Mammary epithelial cell (primary cell): ENCODE measurements at regions not wholly inside any gene's neighbourhood (a gene's known extent, or its start where the extent isn't known, plus 50 kb on each side); places are given as distances from the start of the nearest gene placed in this dataset.

Source experiments
- EZH2 ChIP-seq: IDR thresholded peaks from 2 replicates; pipeline ENCODE4 v1.6.1; 2012; ENCODE audit warnings: low read length, inconsistent platforms, borderline replicate concordance
- TF ChIP-seq, protein P1 (sequence below), 2 donors: IDR thresholded peaks in 1 of 2; conservative IDR thresholded peaks in 1 of 2; 2 replicates each; pipeline ENCODE4 v1.5.1; 2011 to 2012; ENCODE audit warnings: inconsistent platforms in 2 of 2, low read length in 2 of 2, mild to moderate bottlenecking in 2 of 2, control low read depth in 1 of 2, low read depth in 1 of 2; ENCODE audit not compliant: insufficient read depth in 1 of 2; ENCODE audit errors: extremely low read depth in 1 of 2

DNA sequence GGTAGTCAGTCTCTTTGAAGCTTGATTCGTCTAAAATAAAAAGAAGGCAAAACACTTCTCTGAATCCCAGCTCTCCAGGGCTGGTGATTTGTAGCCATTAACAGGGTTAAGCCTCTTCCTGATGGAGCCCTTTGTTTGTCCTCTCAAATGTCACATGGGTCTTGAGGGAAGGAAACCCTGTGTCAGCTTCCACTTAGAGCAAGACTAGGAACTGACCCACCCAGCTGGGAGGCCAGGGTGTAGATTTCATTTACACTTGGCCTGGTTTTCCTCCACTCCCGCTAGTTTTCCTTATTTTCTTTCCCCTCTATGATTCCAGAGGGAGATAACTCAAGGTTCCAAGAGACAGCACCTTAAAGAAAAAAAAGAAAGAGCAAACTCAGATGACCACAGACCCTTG lies 230.5 kb upstream of the EGLN3 start:
- TF ChIP-seq, protein P1, sequence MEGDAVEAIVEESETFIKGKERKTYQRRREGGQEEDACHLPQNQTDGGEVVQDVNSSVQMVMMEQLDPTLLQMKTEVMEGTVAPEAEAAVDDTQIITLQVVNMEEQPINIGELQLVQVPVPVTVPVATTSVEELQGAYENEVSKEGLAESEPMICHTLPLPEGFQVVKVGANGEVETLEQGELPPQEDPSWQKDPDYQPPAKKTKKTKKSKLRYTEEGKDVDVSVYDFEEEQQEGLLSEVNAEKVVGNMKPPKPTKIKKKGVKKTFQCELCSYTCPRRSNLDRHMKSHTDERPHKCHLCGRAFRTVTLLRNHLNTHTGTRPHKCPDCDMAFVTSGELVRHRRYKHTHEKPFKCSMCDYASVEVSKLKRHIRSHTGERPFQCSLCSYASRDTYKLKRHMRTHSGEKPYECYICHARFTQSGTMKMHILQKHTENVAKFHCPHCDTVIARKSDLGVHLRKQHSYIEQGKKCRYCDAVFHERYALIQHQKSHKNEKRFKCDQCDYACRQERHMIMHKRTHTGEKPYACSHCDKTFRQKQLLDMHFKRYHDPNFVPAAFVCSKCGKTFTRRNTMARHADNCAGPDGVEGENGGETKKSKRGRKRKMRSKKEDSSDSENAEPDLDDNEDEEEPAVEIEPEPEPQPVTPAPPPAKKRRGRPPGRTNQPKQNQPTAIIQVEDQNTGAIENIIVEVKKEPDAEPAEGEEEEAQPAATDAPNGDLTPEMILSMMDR (conservative IDR thresholded peaks at IDR 0.05 in 1 of 2, IDR thresholded peaks at IDR 0.05 in 1 of 2; ENCODE audit: extremely low read depth in 1 of 2, insufficient read depth in 1 of 2, low read depth in 1 of 2, low read length in 2 of 2): no peak
- no peak for TF ChIP-seq EZH2
